ENCODE measurements at regions not wholly inside any gene's neighbourhood (a gene's known extent, or its start where the extent isn't known, plus 50 kb on each side); places are given as distances from the start of the nearest gene placed in this dataset.

GRCh38 chr4:111781611-111782010 lies 363.6 kb upstream of the FAM241A start:
- TF ChIP-seq ZNF274 (IDR thresholded peaks at IDR 0.05; ENCODE audit: low read depth, low read length) (no peak), YY1 (IDR thresholded peaks at IDR 0.05; ENCODE audit: insufficient read depth, insufficient read length) (no peak), SUZ12 (IDR thresholded peaks at IDR 0.05; ENCODE audit: extremely low read depth, insufficient read depth, insufficient read length) (no peak)

All from NT2/D1 (cell line).